Central memory CD8-positive, alpha-beta T cell (primary cell): ENCODE measurements at regions not wholly inside any gene's neighbourhood (a gene's known extent, or its start where the extent isn't known, plus 50 kb on each side); places are given as distances from the start of the nearest gene placed in this dataset.

ENCODE experiments used
- ATAC-seq: fragments of 150-1000 bp; cut with Tn5 transposase; replicated peaks from 2 replicates; pipeline ENCODE4 v1.10.0; 2022; ENCODE audit warnings: mild to moderate bottlenecking, moderate FRiP score, moderate number of reproducible peaks; ENCODE audit not compliant: poor library complexity, severe bottlenecking; ENCODE audit errors: extremely low read depth
- DNase-seq, 2 donors: peaks; one replicate each; pipeline ENCODE4 v3.0.0; 2021; ENCODE audit warnings: low spot score in 2 of 2
- H3K27ac Mint-ChIP-seq: one replicate; pipeline ENCODE4 v1.8.0; 2022; ENCODE audit warnings: low read depth, mild to moderate bottlenecking, moderate library complexity, mixed read lengths
- H3K27me3 Mint-ChIP-seq: one replicate; pipeline ENCODE4 v1.8.0; 2022; ENCODE audit warnings: mixed read lengths
- H3K36me3 Mint-ChIP-seq: one replicate; pipeline ENCODE4 v1.8.0; 2022; ENCODE audit warnings: mild to moderate bottlenecking, moderate library complexity, mixed read lengths; ENCODE audit not compliant: insufficient read depth
- H3K4me1 Mint-ChIP-seq: one replicate; pipeline ENCODE4 v1.8.0; 2022; ENCODE audit warnings: mixed read lengths
- H3K4me3 Mint-ChIP-seq: one replicate; pipeline ENCODE4 v1.8.0; 2022; ENCODE audit warnings: mild to moderate bottlenecking, moderate library complexity, mixed read lengths
- H3K9me3 Mint-ChIP-seq: one replicate; pipeline ENCODE4 v1.8.0; 2022; ENCODE audit warnings: mixed read lengths

- Mint-ChIP-seq H3K4me1 (peaks cover 11% of the 10 kb centered on the region), H3K36me3 (peaks cover 4% of the 10 kb centered on the region), H3K27ac (no peak overlapping the region), H3K27me3 (peaks cover 84% of the 10 kb centered on the region), H3K4me3 (no peak overlapping the region), H3K9me3 (peaks cover 10% of the 10 kb centered on the region)
- ATAC-seq (no peak), DNase-seq (no peak)
Measured at GRCh38 chr21:35430260-35430659, 381.2 kb upstream of the RUNX1 start.

GRCh38 chr21:35428937-35429336 lies 379.8 kb upstream of the RUNX1 start:
- Mint-ChIP-seq H3K4me3 (no peak overlapping the region), H3K27me3 (peaks cover 73% of the 10 kb centered on the region), H3K9me3 (peaks cover 6% of the 10 kb centered on the region), H3K27ac (no peak overlapping the region), H3K4me1 (peaks cover 11% of the 10 kb centered on the region), H3K36me3 (peaks cover 3% of the 10 kb centered on the region)
- no peak for DNase-seq
- ATAC-seq: no peak

GRCh38 chr21:35428489-35428888 lies 379.4 kb upstream of the RUNX1 start:
- peak; percentile 85 for ATAC-seq
- Mint-ChIP-seq H3K4me1 (peaks cover 11% of the 10 kb centered on the region), H3K27me3 (peaks cover 68% of the 10 kb centered on the region), H3K36me3 (peaks cover 2% of the 10 kb centered on the region), H3K27ac (no peak overlapping the region), H3K9me3 (peaks cover 5% of the 10 kb centered on the region), H3K4me3 (no peak overlapping the region)
- peak in 1 of 2 donors; percentile 20 for DNase-seq

GRCh38 chr21:35428001-35428320 lies 378.9 kb upstream of the RUNX1 start:
- DNase-seq: no peak
- Mint-ChIP-seq H3K36me3 (peaks cover 2% of the 10 kb centered on the region), H3K27ac (no peak overlapping the region)

GRCh38 chr21:35427320-35428000 lies 378.4 kb upstream of the RUNX1 start:
- H3K27ac Mint-ChIP-seq: no peak overlapping the region
- peaks cover 58% of the 10 kb centered on the region for H3K27me3 Mint-ChIP-seq
- peaks cover 11% of the 10 kb centered on the region for H3K4me1 Mint-ChIP-seq
- no peak for ATAC-seq
- no peak for DNase-seq
- H3K4me3 Mint-ChIP-seq: no peak overlapping the region
- peaks cover 2% of the 10 kb centered on the region for H3K36me3 Mint-ChIP-seq
- H3K9me3 Mint-ChIP-seq: no peaks in the 10 kb centered on the region

More at GRCh38 chr21:35428001-35428320, 378.9 kb upstream of the RUNX1 start:
- no peak overlapping the region for H3K4me3 Mint-ChIP-seq
- no peak for ATAC-seq
- peaks cover 63% of the 10 kb centered on the region for H3K27me3 Mint-ChIP-seq
- no peaks in the 10 kb centered on the region for H3K9me3 Mint-ChIP-seq
- peaks cover 11% of the 10 kb centered on the region for H3K4me1 Mint-ChIP-seq

DNA sequence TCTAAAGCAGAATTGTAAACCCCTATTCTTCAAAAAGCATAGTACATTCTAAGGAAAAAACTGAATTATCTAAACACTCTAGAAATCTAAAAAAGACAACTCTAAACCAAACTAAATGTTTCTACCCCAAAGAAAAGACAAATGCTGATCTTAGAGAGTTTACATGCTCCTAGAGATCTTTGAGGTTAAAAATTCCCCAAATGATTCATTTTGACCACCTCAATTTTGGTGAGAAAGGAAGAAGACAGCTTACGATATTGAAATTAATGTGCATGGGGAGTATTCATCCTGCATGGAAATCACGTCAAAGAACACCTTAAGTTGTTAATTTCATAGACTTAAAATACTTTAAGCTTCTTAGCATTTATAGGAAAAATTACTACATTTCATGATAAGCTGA lies 377.8 kb upstream of the RUNX1 start:
- DNase-seq: no peak
- H3K27ac Mint-ChIP-seq: no peak overlapping the region
- H3K27me3 Mint-ChIP-seq: peaks cover 58% of the 10 kb centered on the region

DNA sequence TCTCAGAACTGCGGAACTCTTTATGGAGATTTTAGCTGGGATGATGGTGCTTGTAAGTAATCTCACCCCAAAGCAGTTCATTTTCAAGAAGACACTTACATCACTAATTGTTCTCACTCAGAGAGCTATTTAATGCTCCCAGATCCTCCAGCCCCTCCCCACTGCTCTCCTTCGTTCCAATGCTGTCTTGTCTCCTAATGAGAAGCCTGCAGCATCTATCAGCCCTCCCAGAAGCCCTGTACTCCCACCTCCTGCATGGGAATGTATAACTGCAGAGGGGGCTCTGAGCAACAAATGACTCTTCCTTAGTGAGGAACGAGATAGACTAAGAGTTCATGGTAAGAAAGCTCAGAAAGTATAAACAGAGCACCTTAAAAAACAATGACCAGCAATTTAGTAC lies 377.4 kb upstream of the RUNX1 start:
- DNase-seq (no peak), ATAC-seq (no peak)
- H3K36me3 Mint-ChIP-seq: peaks cover 2% of the 10 kb centered on the region
- H3K4me1 Mint-ChIP-seq: peaks cover 11% of the 10 kb centered on the region
- no peaks in the 10 kb centered on the region for H3K9me3 Mint-ChIP-seq
- H3K4me3 Mint-ChIP-seq: no peak overlapping the region
- H3K27me3 Mint-ChIP-seq: peaks cover 56% of the 10 kb centered on the region
- no peak overlapping the region for H3K27ac Mint-ChIP-seq

More for the DNA sequence above, 377.8 kb upstream of the RUNX1 start:
- H3K4me1 Mint-ChIP-seq: peaks cover 11% of the 10 kb centered on the region
- peaks cover 2% of the 10 kb centered on the region for H3K36me3 Mint-ChIP-seq
- H3K9me3 Mint-ChIP-seq: no peaks in the 10 kb centered on the region
- no peak for ATAC-seq
- no peak overlapping the region for H3K4me3 Mint-ChIP-seq

- H3K27ac Mint-ChIP-seq: no peak overlapping the region
- DNase-seq (no peak), ATAC-seq (no peak)
- peaks cover 11% of the 10 kb centered on the region for H3K4me1 Mint-ChIP-seq
- H3K36me3 Mint-ChIP-seq: no peaks in the 10 kb centered on the region
- H3K9me3 Mint-ChIP-seq: no peaks in the 10 kb centered on the region
- peaks cover 38% of the 10 kb centered on the region for H3K27me3 Mint-ChIP-seq
- H3K4me3 Mint-ChIP-seq: no peak overlapping the region
Measured at GRCh38 chr21:35424122-35424521, 375.0 kb upstream of the RUNX1 start.

GRCh38 chr21:35423709-35424108 lies 374.6 kb upstream of the RUNX1 start:
- DNase-seq (no peak), ATAC-seq (no peak)
- Mint-ChIP-seq H3K4me3 (no peak overlapping the region), H3K4me1 (peaks cover 10% of the 10 kb centered on the region), H3K27me3 (peaks cover 34% of the 10 kb centered on the region), H3K9me3 (no peaks in the 10 kb centered on the region), H3K27ac (no peak overlapping the region), H3K36me3 (no peaks in the 10 kb centered on the region)

DNA sequence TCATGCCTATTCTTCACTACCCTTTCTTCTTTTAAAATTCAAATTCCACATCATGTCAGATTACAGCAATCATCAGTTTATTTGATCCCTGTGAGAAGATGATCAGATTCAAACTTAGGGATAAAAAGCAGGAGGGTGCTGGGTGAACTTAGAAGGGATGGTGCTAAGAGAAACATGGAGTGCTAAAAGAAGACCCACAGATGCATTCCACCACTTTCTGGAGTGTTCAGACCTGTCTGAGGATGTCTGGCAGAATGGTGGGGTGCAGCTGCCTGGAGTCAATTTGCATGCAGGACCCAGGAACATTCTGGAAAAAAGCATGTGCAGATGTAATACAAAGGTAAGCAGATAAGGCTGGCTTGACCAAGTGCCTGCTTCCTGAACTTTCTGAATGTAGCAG lies 372.9 kb upstream of the RUNX1 start:
- Mint-ChIP-seq H3K4me1 (no peaks in the 10 kb centered on the region), H3K36me3 (no peaks in the 10 kb centered on the region), H3K27ac (no peak overlapping the region), H3K4me3 (no peak overlapping the region), H3K27me3 (peaks cover 25% of the 10 kb centered on the region), H3K9me3 (no peaks in the 10 kb centered on the region)
- ATAC-seq (no peak), DNase-seq (no peak)

DNA sequence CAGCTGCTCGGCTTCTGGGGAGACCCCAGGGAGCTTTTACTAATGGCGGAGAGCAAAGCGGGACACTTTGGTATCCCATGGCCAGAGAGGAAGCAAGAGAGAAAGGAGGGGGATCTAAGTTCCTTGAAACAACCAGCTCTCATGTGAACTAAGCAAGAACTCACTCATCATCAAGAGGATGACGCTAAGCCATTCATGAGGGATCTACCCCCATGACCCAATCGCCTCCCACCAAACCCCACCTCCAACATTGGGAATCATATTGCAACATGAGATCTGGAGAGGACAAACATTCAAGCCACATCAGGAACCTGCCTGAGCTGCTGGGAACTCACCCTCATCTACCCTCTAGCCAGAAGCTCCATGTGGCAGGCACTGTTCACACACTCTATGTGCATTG lies 372.1 kb upstream of the RUNX1 start:
- no peaks in the 10 kb centered on the region for H3K4me1 Mint-ChIP-seq
- H3K27ac Mint-ChIP-seq: no peak overlapping the region

DNA sequence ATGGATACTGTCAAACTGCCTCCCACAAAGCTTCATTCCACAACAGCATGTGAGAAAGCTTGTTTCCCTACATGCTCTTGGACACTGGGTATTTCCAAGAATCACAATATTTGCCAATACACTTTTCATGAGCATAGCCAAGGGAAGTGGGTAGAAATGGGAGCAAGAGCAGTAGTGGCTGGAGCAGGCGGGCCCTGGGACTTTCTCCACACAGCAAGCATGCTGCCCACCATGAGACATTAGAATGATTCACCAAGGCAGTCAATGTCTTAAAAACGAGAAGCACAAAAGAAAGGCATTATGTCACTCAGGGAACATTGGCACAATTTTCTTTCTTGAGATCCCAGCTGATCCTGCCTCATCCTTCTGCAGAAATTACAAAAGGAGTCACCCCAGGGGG lies 371.6 kb upstream of the RUNX1 start:
- Mint-ChIP-seq H3K27ac (no peak overlapping the region), H3K27me3 (peaks cover 21% of the 10 kb centered on the region), H3K36me3 (no peaks in the 10 kb centered on the region), H3K9me3 (no peaks in the 10 kb centered on the region), H3K4me1 (no peaks in the 10 kb centered on the region), H3K4me3 (no peak overlapping the region)
- DNase-seq (no peak), ATAC-seq (no peak)

More for the DNA sequence above, 372.1 kb upstream of the RUNX1 start:
- Mint-ChIP-seq H3K4me3 (no peak overlapping the region), H3K27me3 (peaks cover 21% of the 10 kb centered on the region), H3K9me3 (no peaks in the 10 kb centered on the region), H3K36me3 (no peaks in the 10 kb centered on the region)
- ATAC-seq: no peak
- no peak for DNase-seq

DNA sequence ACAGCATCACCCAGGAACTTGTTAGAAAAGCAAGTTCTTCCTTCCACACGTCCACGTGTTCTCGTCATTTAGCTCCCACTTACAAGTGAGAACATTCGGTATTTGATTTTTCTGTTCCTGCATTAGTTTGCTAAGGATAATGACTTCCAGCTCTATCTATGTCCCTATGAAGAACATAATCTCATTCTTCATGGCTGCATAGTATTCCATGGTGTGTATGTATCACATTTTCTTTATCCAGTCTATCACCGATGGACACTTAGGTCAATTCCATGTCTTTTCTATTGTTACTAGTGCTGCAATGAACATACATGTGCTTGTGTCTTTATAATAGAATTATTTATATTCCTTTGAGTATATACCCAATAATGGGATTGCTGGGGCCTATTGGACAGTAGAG lies 368.7 kb upstream of the RUNX1 start:
- H3K9me3 Mint-ChIP-seq: no peaks in the 10 kb centered on the region
- no peak for DNase-seq
- no peak overlapping the region for H3K4me3 Mint-ChIP-seq
- H3K36me3 Mint-ChIP-seq: no peaks in the 10 kb centered on the region
- H3K27ac Mint-ChIP-seq: no peak overlapping the region
- H3K4me1 Mint-ChIP-seq: no peaks in the 10 kb centered on the region
- H3K27me3 Mint-ChIP-seq: peaks cover 50% of the 10 kb centered on the region
- no peak for ATAC-seq
